Suprapubic skin (tissue), 4 donors: ENCODE measurements at regions not wholly inside any gene's neighbourhood (a gene's known extent, or its start where the extent isn't known, plus 50 kb on each side); places are given as distances from the start of the nearest gene placed in this dataset.

Experiments
- DNase-seq, 2 donors: peaks; one replicate each; pipeline ENCODE4 v3.0.0-alpha.2; 2019; ENCODE audit warnings: low spot score in 2 of 2
- H3K27ac ChIP-seq: fragments of 200-600 bp; sonication (generic); one replicate; pipeline ENCODE4 v1.5.1; 2019
- H3K27me3 ChIP-seq: fragments of 200-600 bp; sonication (generic); one replicate; pipeline ENCODE4 v1.5.1; 2019
- H3K36me3 ChIP-seq: fragments of 200-600 bp; sonication (generic); one replicate; pipeline ENCODE4 v1.5.1; 2019
- H3K4me1 ChIP-seq: fragments of 200-600 bp; sonication (generic); one replicate; pipeline ENCODE4 v1.5.1; 2019
- H3K4me3 ChIP-seq: fragments of 200-600 bp; sonication (generic); one replicate; pipeline ENCODE4 v1.5.1; 2019; ENCODE audit warnings: mild to moderate bottlenecking
- H3K9me3 ChIP-seq: fragments of 200-600 bp; sonication (generic); one replicate; pipeline ENCODE4 v1.5.1; 2019
- EP300 ChIP-seq: sonication (generic); formaldehyde crosslinking; IDR thresholded peaks from one replicate; pipeline ENCODE4 v1.6.1; 2017; ENCODE audit warnings: antibody characterized with exemption
- POLR2A ChIP-seq, 2 donors: fragments of 450-650 bp; IDR thresholded peaks; one replicate each; pipeline ENCODE4 v1.6.1; 2017; ENCODE audit warnings: antibody characterized with exemption in 2 of 2, mild to moderate bottlenecking in 2 of 2, moderate library complexity in 2 of 2
- POLR2AphosphoS5 ChIP-seq, 3 donors: sonication (generic); formaldehyde crosslinking; IDR thresholded peaks; one replicate each; pipeline ENCODE4 v1.6.1; 2017; ENCODE audit warnings: antibody characterized with exemption in 3 of 3
- WGBS: methylation state at CpG from one replicate; pipeline ENCODE4 v1.1.5; 2018; 5-methylcytosine and 5-hydroxymethylcytosine counted together
- TF ChIP-seq, protein P1 (sequence below), 2 donors: fragments of 200-600 bp in 1 of 2; fragments of 450-650 bp in 1 of 2; sonication (generic) in 1 of 2; IDR thresholded peaks; one replicate each; pipeline ENCODE4 v1.5.1; 2016 to 2019; ENCODE audit warnings: antibody characterized with exemption in 2 of 2, mild to moderate bottlenecking in 1 of 2, moderate library complexity in 1 of 2

DNA sequence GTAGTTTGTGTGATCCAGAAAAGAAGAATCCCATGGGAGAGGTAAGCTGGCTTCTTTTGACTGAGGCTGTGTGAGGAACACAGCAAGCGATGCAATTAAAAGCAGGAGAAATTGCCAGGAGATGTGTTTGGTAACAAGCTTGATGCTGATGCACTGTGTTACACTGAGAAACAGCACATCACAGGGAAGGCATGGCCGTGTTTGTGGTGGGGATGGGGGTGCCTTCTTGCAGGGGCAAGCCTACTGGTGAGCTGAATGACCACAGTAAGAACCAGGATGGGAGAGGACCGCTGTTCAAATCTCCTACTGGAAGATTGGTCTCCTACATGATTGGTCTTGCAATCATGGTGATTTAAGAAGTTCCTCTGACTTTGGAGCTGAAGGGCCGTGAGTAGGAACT, 477.7 kb upstream of the HS6ST1 start:
- no peak for DNase-seq
- WGBS, result 63% methylated on average over 4 of the region's 4 CpGs
- H3K4me3 ChIP-seq, result no peak overlapping the region
- no peaks in the 10 kb centered on the region for H3K36me3 ChIP-seq
- H3K9me3 ChIP-seq, result no peaks in the 10 kb centered on the region
- H3K4me1 ChIP-seq, result peaks cover 15% of the 10 kb centered on the region
- TF ChIP-seq, protein P1, sequence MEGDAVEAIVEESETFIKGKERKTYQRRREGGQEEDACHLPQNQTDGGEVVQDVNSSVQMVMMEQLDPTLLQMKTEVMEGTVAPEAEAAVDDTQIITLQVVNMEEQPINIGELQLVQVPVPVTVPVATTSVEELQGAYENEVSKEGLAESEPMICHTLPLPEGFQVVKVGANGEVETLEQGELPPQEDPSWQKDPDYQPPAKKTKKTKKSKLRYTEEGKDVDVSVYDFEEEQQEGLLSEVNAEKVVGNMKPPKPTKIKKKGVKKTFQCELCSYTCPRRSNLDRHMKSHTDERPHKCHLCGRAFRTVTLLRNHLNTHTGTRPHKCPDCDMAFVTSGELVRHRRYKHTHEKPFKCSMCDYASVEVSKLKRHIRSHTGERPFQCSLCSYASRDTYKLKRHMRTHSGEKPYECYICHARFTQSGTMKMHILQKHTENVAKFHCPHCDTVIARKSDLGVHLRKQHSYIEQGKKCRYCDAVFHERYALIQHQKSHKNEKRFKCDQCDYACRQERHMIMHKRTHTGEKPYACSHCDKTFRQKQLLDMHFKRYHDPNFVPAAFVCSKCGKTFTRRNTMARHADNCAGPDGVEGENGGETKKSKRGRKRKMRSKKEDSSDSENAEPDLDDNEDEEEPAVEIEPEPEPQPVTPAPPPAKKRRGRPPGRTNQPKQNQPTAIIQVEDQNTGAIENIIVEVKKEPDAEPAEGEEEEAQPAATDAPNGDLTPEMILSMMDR (IDR thresholded peaks at IDR 0.05), result no peak
- no peak for TF ChIP-seq EP300
- TF ChIP-seq POLR2A (IDR thresholded peaks at IDR 0.05), result no peak
- TF ChIP-seq POLR2AphosphoS5 (IDR thresholded peaks at IDR 0.05), result no peak
- H3K27me3 ChIP-seq, result no peaks in the 10 kb centered on the region
- H3K27ac ChIP-seq, result no peak overlapping the region

DNA sequence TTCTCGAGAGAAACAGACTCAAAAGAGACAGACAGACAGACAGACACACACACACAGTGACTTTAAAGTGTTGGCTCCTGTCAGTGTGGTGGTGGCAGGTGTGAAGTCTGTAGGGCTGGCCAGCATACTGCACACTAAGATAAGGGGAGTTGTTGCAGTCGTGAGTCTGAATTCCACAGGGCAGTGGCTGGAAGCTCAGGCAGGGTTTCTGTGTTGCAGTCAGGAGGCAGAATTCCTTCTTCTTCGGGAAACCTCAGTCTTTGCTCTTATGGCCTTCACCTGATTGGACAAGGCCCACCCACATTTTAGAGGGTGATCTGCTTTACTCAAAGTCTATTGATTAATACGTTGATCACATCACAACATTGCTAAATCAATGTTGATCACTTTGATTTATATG, 478.4 kb upstream of the HS6ST1 start:
- no peaks in the 10 kb centered on the region for H3K9me3 ChIP-seq
- DNase-seq, result no peak
- no peaks in the 10 kb centered on the region for H3K27me3 ChIP-seq
- 81% methylated on average over 4 of the region's 4 CpGs for WGBS
- H3K36me3 ChIP-seq, result no peaks in the 10 kb centered on the region
- no peak overlapping the region for H3K27ac ChIP-seq
- H3K4me3 ChIP-seq, result no peak overlapping the region
- H3K4me1 ChIP-seq, result peaks cover 12% of the 10 kb centered on the region
- TF ChIP-seq, protein P1 (IDR thresholded peaks at IDR 0.05), result no peak
- TF ChIP-seq POLR2AphosphoS5 (IDR thresholded peaks at IDR 0.05) (no peak), POLR2A (IDR thresholded peaks at IDR 0.05) (no peak), EP300 (no peak)

DNA sequence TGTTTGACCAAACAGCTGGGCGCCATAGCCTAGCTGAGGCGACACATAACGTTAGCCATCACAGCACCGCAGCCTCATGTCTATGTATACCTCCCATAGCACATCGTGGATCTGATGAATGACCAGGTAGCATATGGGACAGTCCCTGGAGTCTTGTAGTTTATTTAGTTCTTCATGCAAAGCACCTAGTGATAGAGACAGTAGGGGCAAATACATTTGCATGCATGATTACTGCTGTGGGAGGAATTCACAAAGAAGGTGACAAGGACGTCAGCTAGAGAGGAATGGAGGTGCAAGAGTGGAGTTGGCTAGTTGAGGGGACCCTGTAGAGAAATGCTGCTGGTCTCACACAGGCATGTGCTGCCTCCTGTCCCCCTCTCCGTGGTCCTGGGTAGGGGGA, 478.9 kb upstream of the HS6ST1 start:
- Histone ChIP-seq H3K36me3 (no peaks in the 10 kb centered on the region), H3K4me1 (peaks cover 12% of the 10 kb centered on the region), H3K27ac (no peak overlapping the region), H3K27me3 (no peaks in the 10 kb centered on the region), H3K4me3 (no peak overlapping the region), H3K9me3 (no peaks in the 10 kb centered on the region)
- WGBS, result 80% methylated on average over 7 of the region's 7 CpGs
- TF ChIP-seq, protein P1 (IDR thresholded peaks at IDR 0.05), result no peak
- TF ChIP-seq POLR2AphosphoS5 (IDR thresholded peaks at IDR 0.05) (no peak), POLR2A (IDR thresholded peaks at IDR 0.05) (no peak), EP300 (no peak)
- DNase-seq, result no peak

DNA sequence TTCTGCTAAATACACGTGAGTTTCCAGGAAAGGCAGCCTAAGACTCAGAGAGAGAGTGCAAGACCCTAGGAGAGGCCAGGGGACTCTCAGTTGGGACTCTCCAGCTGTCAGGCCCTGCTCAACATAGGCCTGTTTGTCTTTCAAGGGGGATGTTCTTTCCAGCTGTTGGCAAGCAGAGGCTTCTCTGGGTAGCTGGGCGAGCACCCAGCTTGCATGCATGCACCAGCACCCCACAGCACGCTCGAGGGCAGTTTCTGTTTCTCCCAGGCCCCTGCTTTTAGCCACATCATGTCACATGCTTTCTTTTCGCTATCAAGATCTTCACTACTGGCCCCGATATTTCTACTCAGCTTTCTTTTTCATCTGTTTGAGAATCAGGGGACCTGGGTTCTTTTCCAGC, 479.3 kb upstream of the HS6ST1 start:
- H3K9me3 ChIP-seq, result no peaks in the 10 kb centered on the region
- TF ChIP-seq POLR2A (IDR thresholded peaks at IDR 0.05) (no peak), POLR2AphosphoS5 (IDR thresholded peaks at IDR 0.05) (no peak), EP300 (no peak)
- TF ChIP-seq, protein P1 (IDR thresholded peaks at IDR 0.05), result no peak
- peaks cover 12% of the 10 kb centered on the region for H3K4me1 ChIP-seq
- peak in 1 of 2 donors; percentile 50 for DNase-seq
- H3K4me3 ChIP-seq, result no peak overlapping the region
- WGBS, result 45% methylated on average over 6 of the region's 6 CpGs
- no peaks in the 10 kb centered on the region for H3K27me3 ChIP-seq
- H3K27ac ChIP-seq, result no peak overlapping the region
- no peaks in the 10 kb centered on the region for H3K36me3 ChIP-seq

DNA sequence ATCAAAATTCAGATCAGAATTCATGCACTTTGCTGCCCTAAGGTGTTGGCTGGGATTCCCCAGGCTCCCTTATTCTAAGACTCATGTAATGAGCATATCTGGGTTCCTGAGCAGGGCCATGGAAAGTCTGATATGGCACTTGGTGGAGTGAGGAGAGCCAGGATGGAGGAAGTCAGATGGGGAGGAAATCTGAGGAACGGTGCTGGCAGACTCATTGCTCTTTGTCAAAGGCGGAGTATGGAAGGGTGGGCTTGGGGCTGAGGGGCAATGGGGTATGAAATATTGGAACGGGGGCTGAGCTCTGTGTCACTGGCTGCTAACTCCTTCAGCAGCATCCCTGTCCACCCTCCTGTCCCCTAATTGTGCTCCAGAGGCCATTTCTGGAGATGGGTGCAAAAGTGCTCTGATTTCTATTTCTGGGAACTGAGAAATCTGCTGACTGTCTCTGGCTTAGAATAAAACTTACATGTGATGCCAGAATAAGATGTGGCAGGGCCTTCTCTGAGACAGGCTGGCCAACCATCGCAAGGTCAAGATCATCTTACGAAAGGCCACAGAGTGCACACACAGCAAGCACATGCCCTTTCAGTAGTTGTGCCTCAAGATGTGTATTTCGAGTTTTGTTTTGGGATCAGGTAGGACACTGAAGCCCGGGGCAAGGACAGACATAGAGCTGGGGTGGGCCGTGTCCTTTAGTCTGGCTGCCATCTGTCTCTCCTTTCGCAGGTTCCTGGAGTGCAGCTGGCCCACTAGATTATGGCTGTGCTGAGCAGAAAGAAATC, 480.0 kb upstream of the HS6ST1 start:
- 70% methylated on average over 9 of the region's 9 CpGs for WGBS
- Histone ChIP-seq H3K4me1 (peaks cover 12% of the 10 kb centered on the region), H3K9me3 (no peaks in the 10 kb centered on the region), H3K27me3 (no peaks in the 10 kb centered on the region), H3K36me3 (no peaks in the 10 kb centered on the region), H3K4me3 (no peak overlapping the region), H3K27ac (no peak overlapping the region)
- no peak for TF ChIP-seq POLR2A (IDR thresholded peaks at IDR 0.05)
- DNase-seq, result peak in 1 of 2 donors; percentile 44

DNA sequence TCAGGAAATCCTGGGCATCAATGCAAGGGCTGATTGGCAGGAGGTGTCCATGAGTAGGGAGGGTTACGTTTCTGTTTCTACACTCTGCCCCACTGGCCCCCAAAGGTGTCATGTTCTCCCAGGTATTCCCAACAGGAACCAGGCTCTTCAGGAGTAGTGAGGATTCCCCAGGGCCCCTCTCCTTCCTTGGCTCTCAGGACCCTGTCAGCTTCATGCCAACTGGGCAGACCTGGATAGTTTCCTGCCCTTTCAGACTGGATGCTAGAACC, 480.6 kb upstream of the HS6ST1 start:
- DNase-seq, result peak in 1 of 2 donors; percentile 59
- WGBS, result 67% methylated on average over 1 of the region's 1 CpG
- TF ChIP-seq, protein P1 (IDR thresholded peaks at IDR 0.05), result no peak
- TF ChIP-seq POLR2A (IDR thresholded peaks at IDR 0.05), result no peak
- TF ChIP-seq POLR2AphosphoS5 (IDR thresholded peaks at IDR 0.05), result no peak
- no peak for TF ChIP-seq EP300
- Histone ChIP-seq H3K27ac (no peak overlapping the region), H3K4me1 (peaks cover 12% of the 10 kb centered on the region), H3K9me3 (no peaks in the 10 kb centered on the region), H3K4me3 (no peak overlapping the region), H3K27me3 (no peaks in the 10 kb centered on the region), H3K36me3 (no peaks in the 10 kb centered on the region)
